ENCODE measurements at regions not wholly inside any gene's neighbourhood (a gene's known extent, or its start where the extent isn't known, plus 50 kb on each side); places are given as distances from the start of the nearest gene placed in this dataset.

GRCh38 chr9:106724566-106724965, 138.4 kb upstream of the ZNF462 start:
- no peak for DNase-seq

GRCh38 chr9:106726070-106726815, 136.7 kb upstream of the ZNF462 start:
- no peak for DNase-seq

GRCh38 chr9:106727969-106728368, 135.0 kb upstream of the ZNF462 start:
- no peak for DNase-seq

- DNase-seq, result no peak
These were observed 134.1 kb upstream of the ZNF462 start for GRCh38 chr9:106728860-106729259.

GRCh38 chr9:106731910-106732309, 131.1 kb upstream of the ZNF462 start:
- DNase-seq, result no peak

GRCh38 chr9:106733828-106734380, 129.1 kb upstream of the ZNF462 start:
- no peak for DNase-seq

GRCh38 chr9:106737516-106737915, 125.5 kb upstream of the ZNF462 start:
- no peak for DNase-seq

GRCh38 chr9:106738109-106738508, 124.9 kb upstream of the ZNF462 start:
- DNase-seq, result no peak

GRCh38 chr9:106745457-106745856, 117.5 kb upstream of the ZNF462 start:
- no peak for DNase-seq

- no peak for DNase-seq
These were observed 117.1 kb upstream of the ZNF462 start for GRCh38 chr9:106745876-106746275.

GRCh38 chr9:106751681-106752080, 111.3 kb upstream of the ZNF462 start:
- DNase-seq, result no peak

- no peak for DNase-seq
These were observed 110.4 kb upstream of the ZNF462 start for GRCh38 chr9:106752581-106752980.

- DNase-seq, result no peak
These were observed 109.8 kb upstream of the ZNF462 start for GRCh38 chr9:106753155-106753671.

GRCh38 chr9:106755736-106756135, 107.2 kb upstream of the ZNF462 start:
- DNase-seq, result no peak

GRCh38 chr9:106757514-106757913, 105.5 kb upstream of the ZNF462 start:
- no peak for DNase-seq

GRCh38 chr9:106758911-106759310, 104.1 kb upstream of the ZNF462 start:
- no peak for DNase-seq

- DNase-seq, result no peak
These were observed 101.5 kb upstream of the ZNF462 start for GRCh38 chr9:106761493-106761892.

- no peak for DNase-seq
These were observed 96.3 kb upstream of the ZNF462 start for GRCh38 chr9:106766616-106767015.

- no peak for DNase-seq
These were observed 93.6 kb upstream of the ZNF462 start for GRCh38 chr9:106769331-106769730.

GRCh38 chr9:106771608-106772007, 91.4 kb upstream of the ZNF462 start:
- no peak for DNase-seq

GRCh38 chr9:106772523-106773290, 90.3 kb upstream of the ZNF462 start:
- no peak for DNase-seq

GRCh38 chr9:106773750-106774149, 89.2 kb upstream of the ZNF462 start:
- no peak for DNase-seq

- no peak for DNase-seq
These were observed 87.0 kb upstream of the ZNF462 start for GRCh38 chr9:106775960-106776359.

- DNase-seq, result no peak
These were observed 83.2 kb upstream of the ZNF462 start for GRCh38 chr9:106779796-106780195.

Data from effector CD8-positive, alpha-beta T cell (primary cell).